ENCODE measurements at regions not wholly inside any gene's neighbourhood (a gene's known extent, or its start where the extent isn't known, plus 50 kb on each side); places are given as distances from the start of the nearest gene placed in this dataset.

GRCh38 chr10:124153023-124153826 lies 59.8 kb upstream of the CHST15 start:
- H2BK12ac ChIP-seq (ENCODE audit: insufficient read length, low read depth, low read length) = no peak overlapping the region
- H3K4me1 ChIP-seq (ENCODE audit: insufficient read depth, low read length) = no peaks in the 10 kb centered on the region; the same call in 1 of the 2 replicates
- H3K23ac ChIP-seq (ENCODE audit: insufficient read length, low read depth, low read length) = no peak overlapping the region
- H3K79me2 ChIP-seq (ENCODE audit: insufficient read depth, low read length) = no peaks in the 10 kb centered on the region
- H3K79me1 ChIP-seq (ENCODE audit: insufficient read depth, low read depth, low read length, poor library complexity, severe bottlenecking) = no peaks in the 10 kb centered on the region
- no peak overlapping the region for H2BK120ac ChIP-seq (ENCODE audit: low read depth, low read length, poor library complexity, severe bottlenecking)
- peak overlapping the region; percentile 18 for H4K5ac ChIP-seq (ENCODE audit: insufficient read length, low read depth, low read length)
- H4K20me1 ChIP-seq (ENCODE audit: control insufficient read depth, insufficient read depth, insufficient read length) = no peaks in the 10 kb centered on the region
- no peaks in the 10 kb centered on the region for H3K9me3 ChIP-seq (ENCODE audit: control insufficient read depth, low read depth, low read length)
- H3K27me3 ChIP-seq (ENCODE audit: insufficient read depth, low read length) = no peaks in the 10 kb centered on the region; the same call in 1 of the 2 replicates
- peak; percentile 66 for DNase-seq
- no peak overlapping the region for H3K27ac Mint-ChIP-seq
- H3K9me3 Mint-ChIP-seq = peaks cover 6 to 10% of the 10 kb centered on the region in 2 experiments
- H2BK20ac ChIP-seq (ENCODE audit: low read depth, low read length, poor library complexity, severe bottlenecking) = no peak overlapping the region
- no peak overlapping the region for H3K4ac ChIP-seq (ENCODE audit: low read depth, low read length)
- H3K36me3 Mint-ChIP-seq (ENCODE audit: insufficient read depth in 1 of 3, low read depth in 3 of 3) = peaks cover 3 to 8% (median 7%) of the 10 kb centered on the region in 3 experiments; a peak in 6 of 7 replicates
- H3K18ac ChIP-seq (ENCODE audit: insufficient read length, low read depth, low read length) = peak overlapping the region; percentile 10
- H3K27ac ChIP-seq (ENCODE audit: insufficient read length, low read depth, low read length) = no peak overlapping the region
- H2AK5ac ChIP-seq (ENCODE audit: insufficient read length, low read length) = no peak overlapping the region
- no peak overlapping the region for H3K4me2 ChIP-seq (ENCODE audit: insufficient read depth, insufficient read length, low read length)
- no peak for TF ChIP-seq CTCF (conservative IDR thresholded peaks at IDR 0.05)
- H3T11ph ChIP-seq (ENCODE audit: low read length) = no peak overlapping the region
- no peak overlapping the region for H4K8ac ChIP-seq (replicated peaks; ENCODE audit: insufficient read length, low read depth, low read length)
- no peak overlapping the region for H2BK15ac ChIP-seq (ENCODE audit: low read depth, low read length)
- no peak overlapping the region for H2BK5ac ChIP-seq (ENCODE audit: insufficient read length, low read length)
- H3K14ac ChIP-seq (ENCODE audit: insufficient read depth, low read length) = peak overlapping the region; percentile 79
- no peak overlapping the region for H3K9ac ChIP-seq (ENCODE audit: extremely low read depth, insufficient read length, low read length)
- peaks cover 6% of the 10 kb centered on the region for H3K27me3 Mint-ChIP-seq (ENCODE audit: low read depth)
- H3K23me2 ChIP-seq (ENCODE audit: insufficient read length, low read depth, low read length, poor library complexity, severe bottlenecking) = no peaks in the 10 kb centered on the region
- H3K4me3 Mint-ChIP-seq = no peak overlapping the region; a peak in 1 of 5 replicates
- no peak overlapping the region for H3K56ac ChIP-seq (ENCODE audit: insufficient read length, low read depth, low read length)
- WGBS (ENCODE audit: extremely low coverage, insufficient read length, low lambda C conversion rate) = no CpG with 5 or more reads among the region's 20 CpGs
- no peak overlapping the region for H4K91ac ChIP-seq (ENCODE audit: insufficient read length, low read depth, low read length)
- H2AFZ ChIP-seq (ENCODE audit: low read length) = no peak overlapping the region
- H3K4me1 Mint-ChIP-seq = peaks cover 24 to 33% of the 10 kb centered on the region in 2 experiments
